ENCODE measurements at regions not wholly inside any gene's neighbourhood (a gene's known extent, or its start where the extent isn't known, plus 50 kb on each side); places are given as distances from the start of the nearest gene placed in this dataset.

- Histone ChIP-seq H3K27me3 (no peaks in the 10 kb centered on the region), H3K4me3 (no peak overlapping the region), H3K27ac (no peak overlapping the region), H3K4me1 (no peaks in the 10 kb centered on the region), H3K9me3 (peaks cover 0 to 5% (median 0%) of the 10 kb centered on the region in 3 donors), H3K36me3 (no peaks in the 10 kb centered on the region)
- WGBS, 2 donors (ENCODE audit: low coverage in 1 of 2), result 90 to 91% methylated on average over 3 to 4 of the region's 4 CpGs
- no peak for TF ChIP-seq EP300 (IDR thresholded peaks at IDR 0.05)
- no peak for TF ChIP-seq POLR2AphosphoS5 (IDR thresholded peaks at IDR 0.05)
- TF ChIP-seq POLR2A (IDR thresholded peaks at IDR 0.05), result no peak
- no peak for TF ChIP-seq CTCF (IDR thresholded peaks at IDR 0.05)
- ATAC-seq, result no peak
Observed at GRCh38 chr13:34216256-34216655, 398.3 kb downstream of the RFC3 start.

- H3K36me3 ChIP-seq, result no peaks in the 10 kb centered on the region
- H3K4me1 ChIP-seq, result no peaks in the 10 kb centered on the region
- no peak for TF ChIP-seq EP300 (IDR thresholded peaks at IDR 0.05)
- TF ChIP-seq POLR2AphosphoS5 (IDR thresholded peaks at IDR 0.05), result no peak
- no peak for TF ChIP-seq POLR2A (IDR thresholded peaks at IDR 0.05)
- TF ChIP-seq CTCF (IDR thresholded peaks at IDR 0.05), result no peak
- H3K4me3 ChIP-seq, result no peak overlapping the region
- no peaks in the 10 kb centered on the region for H3K27me3 ChIP-seq
- ATAC-seq, result no peak
- WGBS, 2 donors (ENCODE audit: low coverage in 1 of 2), result 80 to 81% methylated on average over 9 to 12 of the region's 12 CpGs
- H3K27ac ChIP-seq, result no peak overlapping the region
- H3K9me3 ChIP-seq, result peaks cover 0 to 5% (median 0%) of the 10 kb centered on the region in 3 donors
Observed at GRCh38 chr13:34217343-34218025, 399.5 kb downstream of the RFC3 start.

GRCh38 chr13:34223984-34224383, 406.0 kb downstream of the RFC3 start:
- Histone ChIP-seq H3K36me3 (no peaks in the 10 kb centered on the region), H3K27me3 (no peaks in the 10 kb centered on the region), H3K4me3 (no peak overlapping the region), H3K27ac (no peak overlapping the region), H3K4me1 (no peaks in the 10 kb centered on the region), H3K9me3 (peaks cover 0 to 5% (median 0%) of the 10 kb centered on the region in 3 donors)
- 75 to 77% methylated on average over 2 of the region's 2 CpGs for WGBS, 2 donors (ENCODE audit: low coverage in 1 of 2)
- no peak for TF ChIP-seq POLR2AphosphoS5 (IDR thresholded peaks at IDR 0.05)
- no peak for TF ChIP-seq POLR2A (IDR thresholded peaks at IDR 0.05)
- no peak for TF ChIP-seq CTCF (IDR thresholded peaks at IDR 0.05)
- TF ChIP-seq EP300 (IDR thresholded peaks at IDR 0.05), result no peak
- no peak for ATAC-seq

- no peak for ATAC-seq
- Histone ChIP-seq H3K4me3 (no peak overlapping the region), H3K27ac (no peak overlapping the region), H3K9me3 (peaks cover 0 to 5% (median 0%) of the 10 kb centered on the region in 3 donors), H3K4me1 (no peaks in the 10 kb centered on the region), H3K27me3 (no peaks in the 10 kb centered on the region), H3K36me3 (no peaks in the 10 kb centered on the region)
- WGBS, 2 donors (ENCODE audit: low coverage in 1 of 2), result 23 to 38% methylated on average over 2 to 10 of the region's 10 CpGs
- no peak for TF ChIP-seq POLR2AphosphoS5 (IDR thresholded peaks at IDR 0.05)
- TF ChIP-seq EP300 (IDR thresholded peaks at IDR 0.05), result no peak
Observed at GRCh38 chr13:34224877-34225276, 406.9 kb downstream of the RFC3 start.

- no peaks in the 10 kb centered on the region for H3K4me1 ChIP-seq
Observed at GRCh38 chr13:34230271-34230670, 412.3 kb downstream of the RFC3 start.

More at GRCh38 chr13:34230271-34230670, 412.3 kb downstream of the RFC3 start:
- no peak for ATAC-seq
- Histone ChIP-seq H3K27me3 (no peaks in the 10 kb centered on the region), H3K9me3 (peaks cover 0 to 5% (median 0%) of the 10 kb centered on the region in 3 donors), H3K27ac (no peak overlapping the region), H3K4me3 (no peak overlapping the region), H3K36me3 (no peaks in the 10 kb centered on the region)
- TF ChIP-seq CTCF (IDR thresholded peaks at IDR 0.05) (no peak), POLR2A (IDR thresholded peaks at IDR 0.05) (no peak), EP300 (IDR thresholded peaks at IDR 0.05) (no peak), POLR2AphosphoS5 (IDR thresholded peaks at IDR 0.05) (no peak)

All from gastroesophageal sphincter (tissue), 4 donors.